HG03460 (cell line): ENCODE measurements at regions not wholly inside any gene's neighbourhood (a gene's known extent, or its start where the extent isn't known, plus 50 kb on each side); places are given as distances from the start of the nearest gene placed in this dataset.

Experiments used
- ATAC-seq: cut with Tn5 transposase; IDR thresholded peaks from one replicate; pipeline ENCODE4 v1.9.1; 2021; ENCODE audit not compliant: unreplicated experiment

DNA sequence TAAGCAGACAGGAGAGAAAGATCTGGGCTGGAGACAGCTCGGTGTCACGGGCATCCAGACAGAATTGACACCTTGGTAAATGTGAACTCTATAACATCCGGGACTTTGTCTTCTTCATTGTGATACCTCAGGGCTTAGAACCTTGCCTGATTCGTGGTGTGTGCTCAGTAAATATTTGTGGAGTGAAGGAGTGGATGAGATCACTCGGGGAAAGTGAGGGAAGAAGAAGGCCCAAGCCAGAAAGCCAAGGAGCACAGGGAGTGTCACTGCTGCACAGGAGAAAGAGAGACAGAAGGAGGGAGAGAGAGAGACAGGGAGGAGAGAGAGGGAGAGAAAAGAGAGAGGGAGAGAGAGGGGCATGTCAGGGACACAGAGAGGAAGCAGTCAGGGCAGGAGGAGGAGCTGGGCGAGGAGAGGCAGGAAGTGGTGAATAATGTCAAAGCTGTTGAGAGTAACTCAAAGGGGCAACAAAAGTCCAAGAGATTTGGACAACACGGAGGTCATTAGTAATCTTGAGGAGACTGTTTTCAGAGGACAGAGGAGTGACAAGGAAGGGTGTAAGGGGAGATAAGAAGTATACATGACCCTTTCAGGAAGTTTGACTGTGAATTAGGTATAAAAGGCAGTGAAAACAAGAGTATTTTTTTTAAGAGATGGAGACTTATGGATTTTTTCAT, 141.6 kb upstream of the MAX start:
- no peak for ATAC-seq

DNA sequence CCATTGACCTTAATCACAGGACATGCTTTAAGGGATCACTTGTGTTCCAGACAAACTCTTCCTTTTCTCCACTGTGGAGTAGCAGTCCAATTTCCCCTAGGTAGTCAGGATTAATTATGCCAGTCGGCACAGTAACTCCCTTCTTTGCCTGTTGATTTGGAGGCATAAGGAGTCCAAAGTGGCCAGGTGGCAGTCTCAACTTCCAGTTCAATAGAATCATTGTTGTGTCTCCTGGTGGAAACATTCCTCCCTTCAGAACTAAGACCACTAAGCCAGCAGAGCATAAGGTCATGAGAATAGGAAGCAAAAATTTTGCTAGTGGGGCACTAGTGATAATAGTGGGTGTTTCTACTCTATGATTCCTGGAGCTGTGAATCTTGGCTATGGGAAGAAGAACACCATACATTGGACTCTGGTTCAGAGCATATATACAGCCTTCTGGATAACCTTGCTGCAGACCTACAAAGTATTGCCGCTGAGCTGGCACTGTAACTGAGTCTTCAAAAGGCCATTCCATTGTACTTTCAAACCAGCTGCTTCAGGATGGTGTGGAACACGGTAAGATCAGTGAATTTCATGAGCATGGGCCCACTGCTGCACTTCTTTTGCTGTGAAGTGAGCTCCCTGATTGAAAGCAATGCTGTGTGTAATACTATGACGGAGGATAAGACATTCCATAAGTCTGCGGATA, 147.3 kb upstream of the MAX start:
- ATAC-seq, result no peak

DNA sequence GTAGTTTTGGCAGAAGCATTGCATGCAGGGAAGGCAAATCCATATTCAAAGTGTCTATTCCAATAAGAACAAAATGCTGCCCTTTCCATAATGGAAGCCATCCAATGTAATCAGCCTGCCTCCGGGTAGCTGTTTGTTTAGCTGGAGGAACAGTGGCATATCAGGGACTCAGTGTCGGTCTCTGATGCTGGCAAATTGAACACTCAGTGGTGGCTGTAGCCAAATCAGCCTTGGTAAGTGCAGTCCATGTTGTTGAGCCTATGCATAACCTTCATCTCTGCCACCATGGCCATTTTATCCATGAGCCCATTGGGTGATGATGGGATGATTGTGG, 147.8 kb upstream of the MAX start:
- ATAC-seq, result no peak

DNA sequence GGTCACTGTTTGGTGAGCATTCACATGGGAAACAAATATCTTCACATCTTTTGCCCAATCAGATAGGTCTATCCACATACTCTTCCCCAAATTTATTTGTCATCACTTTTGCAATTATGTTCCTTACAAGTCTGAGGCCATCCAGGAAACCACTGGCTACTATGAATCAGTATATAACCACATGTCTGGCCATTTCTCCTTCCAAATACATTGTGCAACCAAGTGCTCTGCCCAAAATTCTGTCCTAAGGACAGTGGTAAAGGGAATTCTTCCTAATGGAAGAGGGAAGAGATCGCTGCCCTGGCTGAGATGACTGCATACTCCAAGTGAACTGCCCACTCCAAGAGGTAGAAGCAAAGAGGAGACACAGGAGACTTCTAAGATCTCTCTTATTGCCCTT, 148.9 kb upstream of the MAX start:
- no peak for ATAC-seq

DNA sequence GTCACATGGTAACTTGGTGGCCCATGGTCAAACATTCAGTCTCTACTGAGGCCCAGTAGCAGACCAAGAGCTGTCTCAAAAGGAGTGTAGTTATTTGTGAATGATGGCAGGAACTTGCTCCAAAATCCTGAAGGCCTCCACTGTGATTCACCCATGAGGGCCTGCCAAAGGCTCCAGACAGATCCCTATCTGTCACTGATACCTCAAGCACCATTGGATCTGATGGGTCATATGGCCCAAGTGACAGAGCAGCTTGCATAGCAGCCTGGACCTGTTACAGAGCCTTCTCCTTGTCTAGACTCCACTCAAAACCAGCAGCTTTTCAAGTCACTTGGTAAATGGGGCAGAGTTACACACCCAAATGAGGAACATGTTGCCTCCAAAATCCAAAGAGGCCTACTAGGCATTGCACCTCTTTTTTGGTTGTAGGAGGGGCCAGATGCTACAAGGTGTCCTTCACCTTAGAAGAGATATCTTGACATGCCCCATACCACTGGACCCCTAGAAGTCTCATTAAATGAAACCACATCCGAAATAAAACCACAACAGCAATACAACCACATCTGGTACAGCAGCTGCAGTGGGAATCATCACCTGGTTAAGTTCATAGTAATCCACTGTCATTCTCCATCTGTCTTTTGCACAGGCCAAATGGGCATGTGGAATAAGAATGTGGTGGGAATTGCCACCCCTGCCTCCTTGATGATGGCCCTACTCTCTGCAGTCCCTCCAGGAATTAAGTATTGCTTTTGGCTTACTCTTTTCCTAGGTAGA, 150.4 kb upstream of the MAX start:
- ATAC-seq, result no peak

DNA sequence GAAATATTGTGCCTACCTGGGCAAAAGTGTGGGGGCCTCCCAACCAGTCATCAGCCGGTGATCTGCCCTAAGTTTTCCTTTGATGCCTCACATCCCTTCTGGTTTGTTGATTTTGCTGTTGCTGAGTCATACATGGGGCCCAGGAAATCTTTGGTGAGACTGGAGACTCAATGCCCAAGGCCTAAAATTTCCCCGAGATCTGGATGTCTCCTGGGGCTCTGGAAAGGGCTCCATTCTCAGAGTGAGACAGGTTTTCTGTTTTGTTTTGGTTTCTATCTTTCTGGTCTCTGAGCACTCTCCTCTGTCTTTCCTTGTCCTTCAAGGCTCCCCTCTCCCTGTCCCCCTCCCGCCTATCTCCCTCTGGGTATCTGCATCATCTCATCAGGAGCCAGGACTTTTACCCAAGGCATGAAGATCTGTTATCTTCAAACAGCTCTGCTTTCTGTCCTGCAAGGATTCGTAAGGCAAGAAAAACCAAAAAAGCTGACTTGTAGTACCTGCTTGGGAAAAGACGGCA, 152.8 kb upstream of the MAX start:
- no peak for ATAC-seq

DNA sequence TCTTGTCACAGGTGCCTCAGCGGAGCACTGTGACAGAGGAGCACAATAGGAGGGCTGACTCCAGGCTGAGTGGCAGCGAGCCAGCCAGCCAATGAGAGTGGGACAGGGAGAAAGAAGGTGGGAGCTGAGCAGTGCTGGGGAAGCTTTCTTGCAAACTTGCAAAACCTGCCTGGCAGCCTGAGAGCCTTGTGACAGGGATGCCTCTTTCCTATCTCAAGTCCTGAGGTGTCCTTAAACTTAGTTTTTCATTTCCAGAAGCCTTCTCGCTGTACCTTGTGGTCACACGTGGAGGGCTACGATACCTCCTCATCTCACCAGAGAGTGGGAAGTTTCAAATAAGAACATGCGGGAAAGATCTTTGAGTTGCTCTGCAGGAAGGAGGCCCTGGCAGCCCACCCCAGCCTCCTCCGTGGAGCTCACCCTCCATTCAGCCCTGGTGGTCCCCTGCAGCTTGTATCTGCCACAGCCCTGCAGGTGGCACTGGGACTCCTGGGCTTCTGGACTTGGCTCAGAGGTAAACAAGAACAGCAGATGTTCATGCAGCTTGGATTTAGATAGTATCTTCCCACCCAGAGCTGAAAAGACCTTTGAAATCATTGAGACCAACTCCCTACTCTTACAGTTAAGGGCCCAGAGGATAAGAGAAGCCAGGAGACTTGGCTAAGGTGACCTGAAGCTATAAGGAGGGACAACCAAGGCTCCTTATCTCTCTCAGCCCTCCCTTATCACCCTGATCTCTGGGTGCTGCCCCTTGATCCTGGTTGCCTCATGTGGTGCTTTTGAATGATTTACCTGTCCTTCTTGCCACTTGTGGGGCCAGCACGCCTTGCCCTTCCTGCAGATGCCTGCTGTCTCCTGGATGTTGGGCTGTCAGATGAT, 153.5 kb upstream of the MAX start:
- ATAC-seq, result no peak

DNA sequence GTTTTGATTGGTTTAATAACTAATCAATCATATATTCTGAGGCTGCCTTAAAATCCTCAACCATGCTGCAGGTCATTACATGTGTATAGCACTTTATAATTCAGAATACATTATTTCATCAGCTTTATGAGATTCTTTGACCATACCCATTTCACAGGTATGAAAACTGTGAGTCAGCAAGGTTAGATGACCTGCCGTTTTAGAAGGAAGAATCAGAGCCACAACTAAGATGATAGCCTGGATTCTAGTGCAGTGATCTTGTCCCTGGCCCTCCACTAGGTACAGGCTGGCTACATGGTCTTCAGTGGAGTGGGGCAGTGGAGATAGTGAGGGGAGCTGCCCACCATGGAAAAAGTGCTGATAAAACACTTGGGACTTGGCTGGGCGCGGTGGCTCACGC, 154.4 kb upstream of the MAX start:
- no peak for ATAC-seq

DNA sequence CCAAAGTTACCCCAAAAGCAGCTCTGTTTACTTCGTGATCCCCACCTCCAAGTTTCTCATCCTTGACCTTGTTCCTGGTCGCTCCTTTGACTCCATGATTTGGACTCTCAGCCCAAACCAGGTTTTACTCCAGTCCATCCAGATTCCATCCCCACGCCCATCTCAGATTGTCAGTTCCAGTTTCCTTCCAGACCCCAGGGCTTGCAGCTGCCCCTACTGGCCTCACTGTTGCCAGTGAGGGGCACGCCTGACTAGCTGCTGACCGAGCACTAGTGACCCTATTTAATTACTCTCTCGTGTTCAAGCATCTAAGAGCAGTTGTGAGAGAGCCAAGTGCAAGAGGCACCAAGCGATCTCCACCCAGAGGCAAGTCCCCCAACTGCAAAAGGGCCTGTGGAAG, 155.1 kb upstream of the FUT8 start:
- no peak for ATAC-seq

DNA sequence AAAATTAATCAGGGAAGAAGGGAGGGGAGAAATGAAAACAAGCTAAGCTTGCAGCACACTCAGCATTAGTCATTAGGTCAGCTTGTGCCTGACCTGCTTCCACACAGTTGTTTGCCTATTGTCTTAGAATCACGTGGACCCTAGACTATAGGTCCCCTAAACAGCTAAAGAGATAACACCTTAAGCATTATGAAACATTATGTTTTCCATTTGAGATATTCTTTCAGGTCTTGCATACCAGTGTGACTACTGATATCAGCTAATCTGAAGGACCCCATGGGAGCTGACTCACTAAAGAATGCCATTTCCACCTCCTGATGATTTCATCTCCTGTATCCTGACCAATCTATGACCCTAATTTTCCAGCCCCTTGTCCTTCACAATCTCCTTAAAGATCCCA, 154.1 kb upstream of the FUT8 start:
- ATAC-seq, result no peak

DNA sequence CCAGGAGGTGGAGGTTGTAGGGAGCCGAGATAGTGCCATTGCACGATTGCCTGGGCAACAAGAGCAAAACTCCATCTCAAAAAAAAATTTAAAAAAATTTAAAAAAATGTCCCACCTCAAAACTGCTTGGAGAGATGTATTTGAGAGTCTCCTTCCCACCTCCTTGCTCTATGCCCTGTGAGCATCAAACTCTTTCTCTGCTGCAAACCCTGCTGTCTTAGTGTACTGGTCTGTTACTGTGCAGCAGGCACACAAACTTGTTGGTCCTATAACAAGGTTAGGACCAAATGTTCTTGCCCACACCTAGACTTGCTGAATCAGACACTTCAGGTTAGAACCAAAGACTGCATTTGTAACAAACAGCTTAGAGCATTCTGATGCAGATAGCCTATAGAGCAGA, 153.5 kb upstream of the FUT8 start:
- no peak for ATAC-seq

DNA sequence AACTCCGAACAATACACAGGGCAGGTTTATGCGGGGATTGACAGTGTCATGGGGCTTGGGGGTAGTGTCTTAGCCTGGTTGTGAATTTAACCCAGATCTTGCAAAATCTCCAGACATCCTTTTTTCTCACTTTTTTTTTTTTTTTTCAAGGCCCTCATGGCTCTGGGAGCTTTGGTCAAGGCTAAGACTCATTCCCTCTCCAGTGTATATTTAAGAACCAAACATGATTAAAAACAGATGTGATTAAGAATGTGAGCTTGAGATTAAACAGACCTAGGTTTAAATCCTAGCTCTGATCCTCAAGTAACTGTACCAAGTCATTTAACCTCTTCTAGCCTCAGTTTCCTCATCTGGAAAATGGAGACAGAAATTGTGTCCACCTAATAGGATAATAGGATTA, 151.7 kb upstream of the FUT8 start:
- no peak for ATAC-seq

DNA sequence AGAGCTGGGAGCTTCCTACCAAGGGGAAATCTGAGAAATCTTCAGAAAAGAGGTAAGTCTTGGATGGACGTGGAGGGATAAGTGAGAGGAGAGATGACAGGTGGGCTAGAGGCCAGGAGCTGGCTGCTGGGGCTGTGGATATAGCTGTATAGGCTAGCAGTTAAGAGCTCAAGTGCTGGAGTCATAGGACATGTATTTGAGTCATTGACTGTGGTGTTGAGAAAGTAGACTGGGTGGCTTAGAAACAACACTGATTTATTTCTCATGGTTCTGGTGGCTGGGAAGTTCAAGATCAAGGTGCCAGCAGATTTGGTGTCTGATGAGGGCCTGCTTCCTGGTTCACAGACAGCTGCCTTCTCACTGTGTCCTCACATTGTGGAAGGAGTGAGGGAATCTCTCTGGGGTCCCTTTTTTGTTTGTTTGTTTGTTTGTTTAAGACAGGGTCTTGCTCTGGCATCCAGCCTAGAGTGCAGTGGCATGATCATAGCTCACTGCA, 151.1 kb upstream of the FUT8 start:
- ATAC-seq, result no peak

DNA sequence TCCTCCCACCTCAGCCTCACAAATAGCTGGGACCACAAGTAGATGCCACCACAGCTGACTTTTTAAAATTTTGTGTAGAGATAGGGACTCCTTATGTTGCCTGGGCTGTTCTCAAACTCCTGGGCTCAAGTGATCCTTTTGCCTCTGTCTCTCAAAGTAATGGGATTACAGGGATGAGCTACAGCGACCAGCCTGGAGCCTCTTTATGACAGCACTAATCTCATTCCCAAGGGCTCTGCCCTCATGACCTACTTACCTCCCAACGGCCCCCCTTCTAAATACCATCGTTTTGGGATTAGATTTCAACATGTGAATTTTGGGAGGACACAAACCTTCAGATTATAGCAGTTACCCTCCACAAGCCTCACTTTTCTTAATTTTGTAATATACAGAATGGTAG, 150.6 kb upstream of the FUT8 start:
- ATAC-seq, result no peak

DNA sequence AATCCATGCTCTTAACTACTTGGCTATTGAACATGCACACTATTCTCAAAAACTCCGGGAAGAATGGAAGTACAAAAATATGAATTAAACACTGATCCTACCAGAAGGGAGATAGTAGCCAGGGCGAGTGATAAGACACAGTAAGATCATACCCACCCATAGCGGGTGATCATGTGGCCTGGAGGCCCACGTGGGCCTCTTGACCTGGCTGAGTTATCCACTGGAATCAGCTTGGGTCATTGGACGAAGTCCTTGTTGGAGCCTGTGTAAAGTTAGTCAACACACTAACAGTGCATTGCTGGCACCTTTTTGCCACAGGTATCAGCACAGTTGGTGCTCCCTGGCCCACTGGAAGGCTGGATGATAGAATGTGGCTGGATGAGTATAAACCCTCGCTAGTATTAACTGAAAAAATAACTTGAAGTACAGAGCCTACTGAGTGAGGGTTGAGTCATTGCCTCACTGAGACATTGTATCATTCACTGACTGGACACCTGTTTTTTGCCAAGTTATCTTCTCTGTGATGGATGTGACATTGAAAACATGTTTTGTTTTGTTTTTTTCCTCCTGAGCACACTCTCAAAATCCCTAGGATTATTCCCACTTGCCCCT, 149.2 kb upstream of the FUT8 start:
- ATAC-seq, result no peak

DNA sequence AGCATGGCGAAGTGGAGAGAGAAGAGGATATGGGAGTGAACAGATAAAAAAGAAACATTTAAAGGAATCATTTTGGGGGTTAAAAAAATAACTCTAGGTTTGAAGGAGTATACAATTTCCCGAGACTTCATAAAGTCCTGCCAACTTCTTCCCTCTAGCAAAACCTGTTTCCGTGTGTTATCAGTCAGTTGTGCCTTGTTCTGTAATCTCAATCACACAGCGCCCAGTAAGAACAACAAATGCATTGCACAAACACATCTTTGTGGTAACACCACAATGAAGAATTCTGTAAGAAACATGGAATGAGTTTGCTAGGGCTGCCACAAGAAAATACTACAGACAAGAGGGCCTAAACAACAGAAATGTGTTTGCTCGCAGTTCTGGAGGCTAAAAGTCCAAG, 144.7 kb upstream of the FUT8 start:
- ATAC-seq, result no peak

DNA sequence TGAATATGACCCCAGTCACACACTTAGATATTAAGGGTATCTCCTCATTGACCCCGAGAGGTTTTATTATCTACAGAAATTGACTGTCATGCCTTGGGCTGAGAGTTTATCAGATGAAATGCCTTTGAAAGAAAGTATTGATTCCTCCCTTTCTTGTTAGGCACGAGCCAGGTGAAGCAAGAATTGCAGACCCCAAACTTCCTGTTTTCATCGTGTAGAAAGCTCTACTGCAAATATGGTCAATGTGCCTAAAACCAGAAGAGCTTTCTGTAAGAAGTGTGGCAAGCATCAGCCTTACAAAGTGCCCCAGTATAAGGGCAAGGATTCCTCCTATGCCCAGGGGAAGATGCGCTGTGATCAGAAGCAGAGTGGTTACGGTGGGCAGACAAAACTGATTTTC, 143.9 kb upstream of the FUT8 start:
- no peak for ATAC-seq

DNA sequence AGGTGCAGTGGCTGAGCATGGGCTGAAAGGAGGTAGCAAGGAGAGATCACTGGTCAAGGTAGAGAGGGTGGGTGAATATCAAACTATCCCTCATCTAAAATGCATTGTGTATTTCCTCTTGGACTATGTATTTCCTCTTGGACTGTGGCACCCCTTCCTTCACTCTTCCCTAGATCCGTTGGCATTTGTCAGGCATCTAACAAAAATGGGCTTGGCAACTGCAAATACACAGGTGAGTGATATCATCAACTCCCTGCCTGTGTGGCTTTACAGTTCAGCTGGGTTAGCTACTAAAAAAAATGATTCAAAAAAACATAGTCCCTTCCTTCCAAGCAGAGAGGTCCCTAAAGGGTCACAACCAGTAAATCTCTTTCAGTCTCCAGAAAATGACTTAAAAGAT, 142.8 kb upstream of the FUT8 start:
- ATAC-seq, result no peak

DNA sequence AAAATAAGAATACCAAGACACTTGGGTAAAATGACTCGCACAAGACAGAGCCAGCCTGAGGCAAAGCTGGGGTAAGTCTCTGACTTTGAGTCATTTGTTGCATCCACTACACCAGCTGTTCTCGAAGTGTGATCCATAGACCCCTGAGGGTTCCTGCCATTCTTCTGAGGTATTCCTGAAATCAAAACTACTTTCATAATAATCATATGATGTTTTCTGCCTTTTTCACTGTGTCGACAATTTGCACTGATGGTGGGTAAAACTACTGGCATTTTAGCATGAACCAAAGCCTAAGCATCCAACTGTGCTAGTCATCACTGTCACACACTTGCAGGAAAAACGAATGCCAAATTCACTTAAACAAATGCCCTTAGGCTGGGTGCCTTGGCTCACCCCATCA, 135.5 kb upstream of the FUT8 start:
- ATAC-seq, result no peak

DNA sequence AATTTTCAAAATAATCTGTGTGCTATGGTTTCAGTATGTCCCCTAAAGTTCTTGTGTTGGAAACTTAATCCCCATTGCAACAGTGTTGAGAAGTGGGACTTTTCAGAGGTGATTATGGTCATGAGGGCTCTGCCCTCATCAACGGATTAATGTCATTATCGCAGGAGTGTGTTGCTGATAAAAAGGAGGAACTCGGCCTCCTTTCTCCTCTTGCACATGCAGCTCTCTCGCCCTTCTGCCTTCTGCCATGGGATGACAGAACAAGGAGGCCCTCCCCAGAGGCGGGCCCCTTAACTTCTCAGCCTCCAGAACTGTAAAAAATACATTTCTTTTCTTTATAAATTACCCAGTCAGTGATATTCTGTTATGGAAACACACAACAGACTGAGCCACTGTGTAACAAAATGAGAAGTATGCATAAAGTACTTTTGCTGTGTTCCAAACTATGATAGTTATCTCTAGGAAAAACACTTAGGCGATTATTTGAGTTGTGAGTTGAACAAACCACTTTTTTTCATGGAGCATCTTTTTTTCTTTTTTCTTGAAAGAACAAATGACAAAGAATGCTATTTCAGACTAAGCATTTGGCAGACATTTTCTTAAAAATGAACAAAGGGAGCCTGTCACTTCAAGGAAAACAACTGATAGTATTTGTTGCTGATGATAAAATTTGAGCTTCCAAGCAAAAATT, 134.8 kb upstream of the FUT8 start:
- no peak for ATAC-seq
